ENCODE measurements at regions not wholly inside any gene's neighbourhood (a gene's known extent, or its start where the extent isn't known, plus 50 kb on each side); places are given as distances from the start of the nearest gene placed in this dataset.

DNA sequence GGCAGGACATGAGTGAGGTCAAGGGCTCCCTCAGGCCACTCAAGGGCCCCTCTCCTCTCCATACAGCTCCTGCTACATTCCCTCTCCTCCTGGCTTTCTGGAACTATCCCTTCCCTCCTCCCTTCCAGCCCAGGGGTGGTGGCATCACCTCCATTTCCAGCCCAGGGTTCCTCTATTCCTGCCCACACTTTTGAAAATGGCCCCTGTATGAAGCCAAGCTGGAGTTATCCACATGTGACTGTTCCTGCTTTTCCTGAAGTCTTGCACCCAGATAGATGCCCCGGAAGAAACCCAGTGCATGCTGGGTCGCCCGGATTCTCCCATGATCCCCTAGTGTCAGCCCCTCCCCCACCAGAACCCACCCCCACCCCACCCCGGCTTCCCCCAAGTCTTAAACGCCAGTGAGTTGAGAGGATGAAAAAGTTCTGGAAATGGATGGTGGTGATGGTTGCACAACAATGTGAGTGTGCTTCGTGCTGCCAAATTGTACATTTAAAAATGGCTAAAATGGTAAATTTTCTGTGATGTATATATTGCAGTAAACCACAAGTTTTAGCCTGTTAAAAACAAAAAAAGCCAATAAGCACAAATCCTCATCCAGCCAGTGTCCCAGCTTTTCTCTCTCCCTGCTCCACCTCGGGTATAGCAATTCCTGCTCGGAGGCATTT, 136.9 kb downstream of the SCARB1 start:
- no peak for DNase-seq

DNA sequence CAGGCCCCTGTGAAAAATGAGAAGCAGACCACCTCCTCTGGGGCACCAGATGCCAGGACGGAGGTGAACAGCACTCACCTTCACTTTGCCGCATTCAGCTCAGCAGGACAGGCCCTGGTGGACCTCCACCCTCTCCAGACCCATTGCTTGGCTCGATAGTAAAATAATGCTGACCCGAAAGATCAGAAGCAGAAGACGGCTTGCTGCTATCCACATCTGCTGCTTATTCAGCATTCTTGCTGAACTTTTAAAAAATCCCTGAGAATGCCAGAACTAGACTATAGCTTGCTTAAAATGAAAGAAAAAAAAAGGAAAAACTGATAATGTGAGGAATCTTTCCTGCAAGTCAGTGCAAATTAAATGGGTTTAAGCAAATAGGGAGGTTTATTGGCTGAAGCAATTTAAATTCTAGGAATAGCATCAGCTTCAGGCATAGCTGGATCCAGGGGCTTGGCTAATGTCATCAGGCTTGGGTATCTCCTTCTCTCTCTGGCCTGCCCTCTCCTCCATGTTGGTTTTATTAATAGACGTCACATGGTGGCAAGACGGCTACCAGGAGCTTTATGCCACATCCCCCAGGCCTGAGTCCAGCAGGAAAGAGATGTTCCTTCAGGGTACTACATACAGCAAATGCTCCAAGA, 137.9 kb downstream of the SCARB1 start:
- DNase-seq: no peak

GRCh38 chr12:124725099-124725498, 138.6 kb downstream of the SCARB1 start:
- DNase-seq: no peak

DNA sequence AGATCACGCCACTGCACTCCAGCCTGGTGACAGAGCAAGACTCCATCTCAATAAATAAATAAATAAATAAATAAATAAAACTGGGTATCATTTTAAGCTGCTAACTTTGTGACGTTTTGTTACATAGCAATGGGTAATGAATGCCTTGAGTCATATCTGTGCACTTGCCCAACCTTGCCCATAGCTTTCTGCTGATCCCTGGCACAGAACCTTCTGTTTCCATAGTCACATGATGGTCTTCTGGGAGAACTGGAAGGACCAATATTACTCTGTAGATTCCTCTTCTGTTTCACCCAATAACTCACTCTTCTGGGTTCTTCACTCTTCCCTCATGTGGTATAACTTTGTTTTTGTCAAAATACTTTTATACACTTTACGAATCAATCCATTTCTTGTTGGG, 140.8 kb downstream of the SCARB1 start:
- no peak for DNase-seq

DNA sequence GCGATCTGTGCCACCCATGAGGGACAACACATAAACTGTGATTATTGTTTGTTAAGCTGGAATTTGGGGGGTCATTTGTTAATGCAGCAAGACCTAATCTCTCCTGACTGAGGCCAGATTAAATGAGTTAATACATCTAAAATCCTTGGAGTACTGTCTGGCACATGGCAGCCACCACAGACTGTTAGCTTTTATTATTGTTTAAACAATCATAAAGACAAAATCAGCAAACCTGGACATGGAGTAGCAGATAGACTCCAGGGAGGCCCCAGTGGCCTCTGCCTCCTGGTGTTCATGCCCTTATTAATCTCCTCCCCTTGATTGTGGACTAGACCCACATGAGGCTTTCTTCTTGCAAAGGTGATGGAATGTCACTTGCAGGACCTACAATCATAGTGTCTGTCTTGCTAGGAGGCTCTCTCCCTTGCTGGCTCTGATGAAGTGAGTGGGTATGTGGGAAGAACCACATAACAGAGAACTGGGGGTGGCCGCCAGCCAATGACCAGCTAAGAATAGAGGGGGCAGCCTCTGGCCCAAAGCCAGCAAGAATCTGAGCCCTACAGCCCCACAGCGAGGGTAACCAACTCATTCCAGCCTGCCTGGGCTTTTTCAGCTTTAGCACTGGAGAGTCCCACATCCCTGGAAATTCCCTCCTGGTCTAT, 142.0 kb downstream of the SCARB1 start:
- no peak for DNase-seq

- DNase-seq: no peak
These were observed 142.8 kb downstream of the SCARB1 start for GRCh38 chr12:124720681-124721500.

DNA sequence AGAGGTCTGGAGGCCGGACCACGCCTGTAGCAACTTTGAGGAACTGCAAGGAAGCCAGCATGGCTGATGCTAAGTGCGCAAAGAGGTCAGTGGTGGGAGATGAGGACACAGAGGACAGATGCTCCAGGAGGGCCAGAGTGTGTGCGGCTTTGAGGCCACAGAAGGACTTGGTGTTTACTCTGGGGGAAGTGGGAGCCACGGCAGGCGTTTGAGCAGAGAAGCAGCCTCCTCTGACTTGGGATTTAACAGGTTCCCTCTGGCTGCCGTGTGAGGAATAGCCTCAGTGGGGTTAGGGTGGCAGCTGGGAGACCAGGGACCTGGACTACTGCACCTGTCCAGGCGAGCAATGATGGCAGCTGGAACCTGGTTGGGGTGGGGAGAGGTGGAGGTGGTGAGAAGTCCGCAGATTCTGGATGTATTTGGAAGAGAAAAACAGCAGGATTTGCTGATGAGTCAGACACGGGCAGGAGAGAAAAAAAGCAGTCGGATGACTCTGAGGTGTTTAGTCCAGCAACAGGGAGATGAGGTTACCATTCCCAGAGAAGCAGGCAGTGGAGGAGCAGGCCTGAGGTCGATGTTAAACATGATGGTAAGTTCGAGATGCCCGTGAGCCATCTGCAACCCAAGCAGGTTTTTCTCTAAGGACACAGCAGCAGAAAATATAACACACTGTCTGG, 143.5 kb downstream of the SCARB1 start:
- no peak for DNase-seq

- no peak for DNase-seq
These were observed 144.4 kb downstream of the SCARB1 start for GRCh38 chr12:124719231-124719630.

DNA sequence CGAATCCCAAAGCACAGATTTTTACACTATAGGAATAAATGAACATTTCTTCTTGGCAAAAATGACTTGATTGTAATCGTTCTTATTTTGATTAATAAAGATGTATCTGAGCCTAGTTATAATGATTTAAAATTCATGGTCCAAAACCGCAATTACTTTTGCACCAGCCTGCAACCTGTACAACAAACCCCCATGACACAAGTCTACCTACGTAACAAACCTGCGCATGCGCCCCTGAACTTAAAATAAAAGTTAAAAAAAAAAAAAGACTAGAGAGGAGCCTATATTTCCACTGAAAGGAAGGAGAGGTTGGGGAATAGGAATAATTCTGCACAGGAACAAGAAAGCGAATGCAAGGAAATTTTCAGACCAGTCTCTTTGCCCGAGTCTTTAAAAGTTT, 145.2 kb downstream of the SCARB1 start:
- DNase-seq: no peak

GRCh38 chr12:124718036-124718435, 145.6 kb downstream of the SCARB1 start:
- DNase-seq: no peak

GRCh38 chr12:124717318-124717717, 146.3 kb downstream of the SCARB1 start:
- no peak for DNase-seq

DNA sequence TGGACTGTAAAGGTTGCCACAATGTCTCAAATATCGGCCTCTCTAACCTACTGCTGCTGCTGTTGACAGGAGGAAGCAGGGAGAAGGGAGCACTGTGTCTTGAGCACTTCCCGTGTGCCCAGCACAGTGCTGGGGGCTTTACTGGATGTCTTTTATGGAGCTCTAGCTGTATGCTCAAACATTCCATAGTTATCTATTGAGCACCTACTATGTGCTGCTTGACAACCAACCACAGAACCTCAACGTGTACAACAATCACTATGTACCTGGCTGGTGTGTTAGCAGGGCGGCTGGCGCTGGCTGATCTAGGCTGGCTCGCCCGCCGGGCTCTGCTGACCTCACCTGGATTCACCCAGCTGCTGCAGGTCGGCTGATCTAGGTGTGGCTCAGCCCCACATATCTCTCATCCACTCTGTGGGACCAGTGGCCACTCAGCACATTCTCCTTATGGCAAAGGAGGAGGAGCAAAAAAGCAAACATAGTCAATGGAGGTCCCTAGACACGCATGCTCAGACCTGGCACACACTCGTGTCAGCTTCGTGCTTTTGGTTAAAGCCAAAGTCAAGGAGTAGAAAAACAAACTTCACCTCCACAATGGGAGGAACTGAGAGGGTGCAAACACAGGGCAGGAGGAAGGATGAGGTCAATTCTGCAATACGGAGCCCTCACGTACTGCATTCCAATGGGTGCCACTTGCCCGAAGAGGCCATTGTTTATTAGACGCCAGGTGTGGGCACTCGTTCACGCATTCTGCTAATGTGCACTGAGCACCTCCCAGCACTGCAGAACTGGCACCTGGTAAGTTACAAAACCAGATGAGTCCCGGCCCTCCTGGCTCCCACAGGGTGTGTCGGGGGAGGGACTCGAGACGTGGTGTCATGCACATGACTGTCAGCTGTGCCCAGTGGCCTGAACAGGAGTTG, 147.2 kb downstream of the SCARB1 start:
- DNase-seq: no peak

- no peak for DNase-seq
These were observed 147.9 kb upstream of the NCOR2 start for GRCh38 chr12:124715121-124715990.

GRCh38 chr12:124713436-124714082, 146.1 kb upstream of the NCOR2 start:
- DNase-seq: peak; percentile 58 to 67

GRCh38 chr12:124713041-124713435, 145.6 kb upstream of the NCOR2 start:
- no peak for DNase-seq

- no peak for DNase-seq
These were observed 143.9 kb upstream of the NCOR2 start for GRCh38 chr12:124711344-124711743.

DNA sequence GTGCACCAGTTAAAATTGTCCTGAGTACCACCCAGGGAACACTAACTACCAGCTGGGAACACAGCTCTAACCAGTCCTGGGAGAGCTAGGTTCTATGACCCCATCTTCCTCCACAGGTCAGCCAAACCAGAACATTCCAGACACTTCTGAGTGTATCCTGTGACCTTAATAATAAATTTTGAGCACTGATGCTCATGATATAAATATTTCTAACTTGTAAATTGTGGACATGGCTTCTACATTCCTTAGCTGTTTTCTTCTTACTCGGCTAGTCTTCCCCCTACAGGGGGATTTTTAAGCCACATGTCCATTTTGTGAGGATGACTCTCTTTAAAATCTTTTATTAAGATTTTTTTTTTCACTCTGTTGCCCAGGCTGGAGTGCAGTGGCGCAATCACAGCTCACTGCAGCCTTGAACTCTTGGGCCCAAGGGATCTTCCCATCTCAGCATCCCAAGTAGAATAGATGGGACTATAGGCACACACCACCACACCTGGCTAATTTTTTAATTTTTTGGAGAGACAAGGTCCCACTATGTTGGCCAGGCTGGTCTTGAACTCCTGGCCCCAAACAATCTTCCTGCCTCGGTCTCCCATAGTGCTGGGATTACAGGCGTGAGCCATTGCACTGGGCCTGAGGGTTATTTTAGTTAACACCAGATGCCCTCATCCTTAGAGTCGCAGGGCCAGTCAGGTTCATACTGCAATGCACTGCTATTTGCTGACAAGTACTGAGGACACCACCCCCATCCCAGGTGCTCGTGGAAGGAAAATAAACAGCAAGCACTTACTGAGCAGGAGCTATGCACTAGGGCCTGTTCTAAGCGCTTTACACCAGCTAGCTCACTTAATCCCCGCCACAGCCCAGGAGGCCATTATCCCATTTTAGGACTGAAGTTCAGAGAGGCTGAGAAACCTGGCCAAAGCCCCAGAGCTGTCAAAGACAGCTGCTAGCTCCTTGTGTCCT, 142.6 kb upstream of the NCOR2 start:
- no peak for DNase-seq

GRCh38 chr12:124707316-124707715, 139.9 kb upstream of the NCOR2 start:
- DNase-seq: no peak

- DNase-seq: no peak
These were observed 139.0 kb upstream of the NCOR2 start for GRCh38 chr12:124706363-124706762.
